ENCODE measurements at regions not wholly inside any gene's neighbourhood (a gene's known extent, or its start where the extent isn't known, plus 50 kb on each side); places are given as distances from the start of the nearest gene placed in this dataset.

GRCh38 chr1:162930532-162930931, 69.6 kb upstream of the CCDC190 start:
- H3K79me1 ChIP-seq (ENCODE audit: insufficient read depth, low read depth, low read length, poor library complexity, severe bottlenecking): no peaks in the 10 kb centered on the region
- no peaks in the 10 kb centered on the region for H3K9me3 ChIP-seq (ENCODE audit: control insufficient read depth, low read depth, low read length)
- no peaks in the 10 kb centered on the region for H3K79me2 ChIP-seq (ENCODE audit: insufficient read depth, low read length)
- no peak overlapping the region for H4K5ac ChIP-seq (ENCODE audit: insufficient read length, low read depth, low read length)
- no peaks in the 10 kb centered on the region for H4K20me1 ChIP-seq (ENCODE audit: control insufficient read depth, insufficient read depth, insufficient read length)
- DNase-seq: no peak
- H3K27me3 ChIP-seq (ENCODE audit: insufficient read depth, low read length): no peaks in the 10 kb centered on the region
- TF ChIP-seq, protein P1, sequence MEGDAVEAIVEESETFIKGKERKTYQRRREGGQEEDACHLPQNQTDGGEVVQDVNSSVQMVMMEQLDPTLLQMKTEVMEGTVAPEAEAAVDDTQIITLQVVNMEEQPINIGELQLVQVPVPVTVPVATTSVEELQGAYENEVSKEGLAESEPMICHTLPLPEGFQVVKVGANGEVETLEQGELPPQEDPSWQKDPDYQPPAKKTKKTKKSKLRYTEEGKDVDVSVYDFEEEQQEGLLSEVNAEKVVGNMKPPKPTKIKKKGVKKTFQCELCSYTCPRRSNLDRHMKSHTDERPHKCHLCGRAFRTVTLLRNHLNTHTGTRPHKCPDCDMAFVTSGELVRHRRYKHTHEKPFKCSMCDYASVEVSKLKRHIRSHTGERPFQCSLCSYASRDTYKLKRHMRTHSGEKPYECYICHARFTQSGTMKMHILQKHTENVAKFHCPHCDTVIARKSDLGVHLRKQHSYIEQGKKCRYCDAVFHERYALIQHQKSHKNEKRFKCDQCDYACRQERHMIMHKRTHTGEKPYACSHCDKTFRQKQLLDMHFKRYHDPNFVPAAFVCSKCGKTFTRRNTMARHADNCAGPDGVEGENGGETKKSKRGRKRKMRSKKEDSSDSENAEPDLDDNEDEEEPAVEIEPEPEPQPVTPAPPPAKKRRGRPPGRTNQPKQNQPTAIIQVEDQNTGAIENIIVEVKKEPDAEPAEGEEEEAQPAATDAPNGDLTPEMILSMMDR (conservative IDR thresholded peaks at IDR 0.05): no peak
- no peak overlapping the region for H3K27ac Mint-ChIP-seq
- no peak overlapping the region for H2BK120ac ChIP-seq (ENCODE audit: low read depth, low read length, poor library complexity, severe bottlenecking)
- H3K4ac ChIP-seq (ENCODE audit: low read depth, low read length): no peak overlapping the region
- H3K36me3 Mint-ChIP-seq (ENCODE audit: insufficient read depth in 1 of 3, low read depth in 3 of 3): no peaks in the 10 kb centered on the region
- no peak overlapping the region for H2AK5ac ChIP-seq (ENCODE audit: insufficient read length, low read length)
- no peak overlapping the region for H3T11ph ChIP-seq (ENCODE audit: low read length)
- H3K23ac ChIP-seq (ENCODE audit: insufficient read length, low read depth, low read length): no peak overlapping the region
- no peak overlapping the region for H3K27ac ChIP-seq (ENCODE audit: insufficient read length, low read depth, low read length)
- H2BK20ac ChIP-seq (ENCODE audit: low read depth, low read length, poor library complexity, severe bottlenecking): no peak overlapping the region
- no peaks in the 10 kb centered on the region for H3K9me3 Mint-ChIP-seq
- no peak overlapping the region for H3K14ac ChIP-seq (ENCODE audit: insufficient read depth, low read length)
- H3K56ac ChIP-seq (ENCODE audit: insufficient read length, low read depth, low read length): no peak overlapping the region
- no peaks in the 10 kb centered on the region for H3K27me3 Mint-ChIP-seq (ENCODE audit: low read depth)
- H3K4me1 Mint-ChIP-seq: no peaks in the 10 kb centered on the region
- no peak overlapping the region for H3K4me2 ChIP-seq (ENCODE audit: insufficient read depth, insufficient read length, low read length)
- no peak overlapping the region for H2BK5ac ChIP-seq (ENCODE audit: insufficient read length, low read length)
- no peak overlapping the region for H3K9ac ChIP-seq (ENCODE audit: extremely low read depth, insufficient read length, low read length)
- H4K8ac ChIP-seq (replicated peaks; ENCODE audit: insufficient read length, low read depth, low read length): no peak overlapping the region
- no peaks in the 10 kb centered on the region for H3K4me1 ChIP-seq (ENCODE audit: insufficient read depth, low read length)
- H3K23me2 ChIP-seq (ENCODE audit: insufficient read length, low read depth, low read length, poor library complexity, severe bottlenecking): no peaks in the 10 kb centered on the region
- H2BK15ac ChIP-seq (ENCODE audit: low read depth, low read length): no peak overlapping the region
- no peak overlapping the region for H2AFZ ChIP-seq (ENCODE audit: low read length)
- H3K4me3 Mint-ChIP-seq: no peak overlapping the region
- H4K91ac ChIP-seq (ENCODE audit: insufficient read length, low read depth, low read length): no peak overlapping the region
- no peak overlapping the region for H2BK12ac ChIP-seq (ENCODE audit: insufficient read length, low read depth, low read length)
- no peak overlapping the region for H3K18ac ChIP-seq (ENCODE audit: insufficient read length, low read depth, low read length)

Data from H9 (cell line).